HepG2 (cell line): ENCODE measurements at regions not wholly inside any gene's neighbourhood (a gene's known extent, or its start where the extent isn't known, plus 50 kb on each side); places are given as distances from the start of the nearest gene placed in this dataset.

Experiments used
- FOXJ3 ChIP-seq: sonication (generic); formaldehyde crosslinking; IDR thresholded peaks from 2 replicates; pipeline ENCODE4 v1.4.0; 2020; ENCODE audit warnings: missing genetic modification reagents, mild to moderate bottlenecking, borderline replicate concordance
- POLR2AphosphoS5 ChIP-seq: IDR thresholded peaks from 2 replicates; pipeline ENCODE4 v1.6.1; 2012; ENCODE audit warnings: low read depth, low read length
- SMAD1 ChIP-seq: sonication (generic); formaldehyde crosslinking; IDR thresholded peaks from 2 replicates; pipeline ENCODE4 v1.4.0; 2020; ENCODE audit warnings: missing genetic modification reagents, low read depth, mild to moderate bottlenecking, borderline replicate concordance
- TAF1 ChIP-seq: sonication (generic); formaldehyde crosslinking; IDR thresholded peaks from 2 replicates; pipeline ENCODE4 v1.4.0; 2020; ENCODE audit warnings: missing genetic modification reagents
- ZNF354B ChIP-seq: sonication (generic); formaldehyde crosslinking; IDR thresholded peaks from 2 replicates; pipeline ENCODE4 v1.8.0; 2022; ENCODE audit warnings: mild to moderate bottlenecking, missing genetic modification reagents
- ZNF367 ChIP-seq: sonication (generic); formaldehyde crosslinking; IDR thresholded peaks from 2 replicates; pipeline ENCODE4 v1.4.0; 2020; ENCODE audit warnings: missing genetic modification reagents, borderline replicate concordance
- ZNF382 ChIP-seq: sonication (generic); formaldehyde crosslinking; IDR thresholded peaks from 2 replicates; pipeline ENCODE4 v1.5.0; 2020; ENCODE audit warnings: missing genetic modification reagents, mild to moderate bottlenecking, borderline replicate concordance
- ZSCAN9 ChIP-seq: IDR thresholded peaks from 2 replicates; pipeline ENCODE4 v1.6.1; 2016; ENCODE audit warnings: borderline replicate concordance
- TF ChIP-seq, protein P1 (sequence below): sonication (generic); formaldehyde crosslinking; IDR thresholded peaks from 2 replicates; pipeline ENCODE4 v1.8.1; 2023; ENCODE audit warnings: missing genetic modification reagents, mild to moderate bottlenecking, borderline replicate concordance
- TF ChIP-seq, protein P2 (sequence below): sonication (generic); IDR thresholded peaks from 2 replicates; pipeline ENCODE4 v1.6.1; 2016; ENCODE audit warnings: low read depth, borderline replicate concordance

DNA sequence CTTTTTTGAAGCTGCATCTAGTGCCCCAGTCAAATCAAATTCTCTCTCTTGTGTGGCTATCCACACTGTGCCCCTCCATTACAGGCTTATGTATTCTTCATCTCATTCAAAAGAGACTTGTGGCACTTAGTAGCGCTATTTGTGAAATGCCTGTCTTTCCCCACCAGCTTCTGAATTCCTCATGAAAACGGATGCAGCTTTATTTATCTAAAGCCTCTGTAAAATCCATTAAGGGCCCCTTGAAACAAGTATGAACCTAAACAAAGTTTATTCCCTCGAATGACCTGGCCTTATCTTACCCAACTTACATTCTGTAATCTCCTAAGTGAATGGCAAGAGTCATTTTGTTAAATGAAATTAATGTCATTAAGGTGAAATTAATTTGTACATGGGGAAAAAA, 417.4 kb upstream of the PIK3C3 start:
- TF ChIP-seq SMAD1, result no peak
- no peak for TF ChIP-seq ZNF382 (CRISPR knock-in tag)
- TF ChIP-seq, protein P1, sequence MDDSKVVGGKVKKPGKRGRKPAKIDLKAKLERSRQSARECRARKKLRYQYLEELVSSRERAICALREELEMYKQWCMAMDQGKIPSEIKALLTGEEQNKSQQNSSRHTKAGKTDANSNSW (CRISPR knock-in tag), result no peak
- TF ChIP-seq, protein P2, sequence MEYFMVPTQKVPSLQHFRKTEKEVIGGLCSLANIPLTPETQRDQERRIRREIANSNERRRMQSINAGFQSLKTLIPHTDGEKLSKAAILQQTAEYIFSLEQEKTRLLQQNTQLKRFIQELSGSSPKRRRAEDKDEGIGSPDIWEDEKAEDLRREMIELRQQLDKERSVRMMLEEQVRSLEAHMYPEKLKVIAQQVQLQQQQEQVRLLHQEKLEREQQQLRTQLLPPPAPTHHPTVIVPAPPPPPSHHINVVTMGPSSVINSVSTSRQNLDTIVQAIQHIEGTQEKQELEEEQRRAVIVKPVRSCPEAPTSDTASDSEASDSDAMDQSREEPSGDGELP, result no peak
- no peak for TF ChIP-seq FOXJ3 (CRISPR knock-in tag)
- TF ChIP-seq ZSCAN9, result no peak
- TF ChIP-seq ZNF367 (CRISPR knock-in tag), result no peak
- no peak for TF ChIP-seq ZNF354B (CRISPR knock-in tag)
- no peak for TF ChIP-seq TAF1
- TF ChIP-seq POLR2AphosphoS5, result no peak
